SK-N-SH treated with all-trans-retinoic acid at 6 μM for 48 hours (cell line): ENCODE measurements at regions not wholly inside any gene's neighbourhood (a gene's known extent, or its start where the extent isn't known, plus 50 kb on each side); places are given as distances from the start of the nearest gene placed in this dataset.
A peak's percentile ranks its signal among the peaks of the same experiment; 100 is the strongest.

ENCODE experiments used
- ATAC-seq: fragments of 200-7000 bp; cut with Tn5 transposase; 3 replicates; pipeline ENCODE4 v1.9.1; 2020; ENCODE audit warnings: mild to moderate bottlenecking, moderate library complexity
- BACH2 ChIP-seq: fragments of 250-450 bp; sonication (Bioruptor Pico); IDR thresholded peaks from 2 replicates; pipeline ENCODE4 v1.9.0; 2021; ENCODE audit warnings: mild to moderate bottlenecking, borderline replicate concordance
- CREB5 ChIP-seq: fragments of 250-450 bp; sonication (Bioruptor Pico); IDR thresholded peaks from 2 replicates; pipeline ENCODE4 v1.5.1; 2020; ENCODE audit warnings: low read depth, mild to moderate bottlenecking, moderate library complexity
- CSRNP3 ChIP-seq: fragments of 250-450 bp; sonication (Bioruptor Pico); IDR thresholded peaks from 2 replicates; pipeline ENCODE4 v1.5.1; 2021; ENCODE audit warnings: mild to moderate bottlenecking, moderate library complexity
- ESRRG ChIP-seq: fragments of 250-450 bp; sonication (Bioruptor Pico); IDR thresholded peaks from 2 replicates; pipeline ENCODE4 v1.6.1; 2021; ENCODE audit warnings: mild to moderate bottlenecking
- ISL1 ChIP-seq: fragments of 250-450 bp; sonication (Bioruptor Pico); IDR thresholded peaks from 2 replicates; pipeline ENCODE4 v2.1.2; 2022; ENCODE audit warnings: mild to moderate bottlenecking, moderate library complexity
- OSR1 ChIP-seq: fragments of 250-450 bp; sonication (Bioruptor Pico); IDR thresholded peaks from 2 replicates; pipeline ENCODE4 v1.8.0; 2022; ENCODE audit warnings: moderate library complexity, mild to moderate bottlenecking, inconsistent platforms
- PATZ1 ChIP-seq: fragments of 250-450 bp; sonication (Bioruptor Pico); IDR thresholded peaks from 2 replicates; pipeline ENCODE4 v1.8.0; 2020; ENCODE audit warnings: mild to moderate bottlenecking, moderate library complexity, borderline replicate concordance
- POU6F1 ChIP-seq: fragments of 250-450 bp; sonication (Bioruptor Pico); IDR thresholded peaks from 2 replicates; pipeline ENCODE4 v1.8.0; 2021; ENCODE audit warnings: low read depth, mild to moderate bottlenecking, moderate library complexity, borderline replicate concordance
- PPARA ChIP-seq: fragments of 250-450 bp; sonication (Bioruptor Pico); IDR thresholded peaks from 2 replicates; pipeline ENCODE4 v1.5.0; 2020; ENCODE audit warnings: mild to moderate bottlenecking, borderline replicate concordance
- SNAI2 ChIP-seq: fragments of 250-450 bp; sonication (Bioruptor Pico); IDR thresholded peaks from 2 replicates; pipeline ENCODE4 v1.5.0; 2020; ENCODE audit warnings: mild to moderate bottlenecking, moderate library complexity
- ZC3H10 ChIP-seq: fragments of 250-450 bp; sonication (Bioruptor Pico); IDR thresholded peaks from 2 replicates; pipeline ENCODE4 v1.5.1; 2021; ENCODE audit warnings: mild to moderate bottlenecking, moderate library complexity
- ZFP3 ChIP-seq: fragments of 250-450 bp; sonication (Bioruptor Pico); IDR thresholded peaks from 2 replicates; pipeline ENCODE4 v1.5.0; 2020; ENCODE audit warnings: mild to moderate bottlenecking, moderate library complexity
- ZFP30 ChIP-seq: fragments of 450-650 bp; formaldehyde crosslinking; IDR thresholded peaks from 2 replicates; pipeline ENCODE4 v1.5.0; 2022; ENCODE audit warnings: mild to moderate bottlenecking, moderate library complexity
- ZNF8 ChIP-seq: fragments of 450-650 bp; formaldehyde crosslinking; IDR thresholded peaks from 2 replicates; pipeline ENCODE4 v1.5.0; 2020; ENCODE audit warnings: mild to moderate bottlenecking, moderate library complexity

- TF ChIP-seq CSRNP3 (CRISPR knock-in tag), result no peak
Observed at GRCh38 chr10:31173752-31174151, 142.1 kb upstream of the ZNF438 start (continued).

GRCh38 chr10:31179091-31179680, 139.8 kb upstream of the ZEB1 start:
- ATAC-seq, result no peak
- TF ChIP-seq ZNF8 (no peak), OSR1 (CRISPR knock-in tag) (no peak), BACH2 (CRISPR knock-in tag) (no peak), ISL1 (CRISPR knock-in tag) (peak; percentile 32; the same call in 1 of the 2 replicates), POU6F1 (CRISPR knock-in tag) (no peak), CREB5 (no peak), ZFP3 (CRISPR knock-in tag) (no peak)

- no peak for ATAC-seq
- TF ChIP-seq OSR1 (CRISPR knock-in tag), result no peak
- no peak for TF ChIP-seq ISL1 (CRISPR knock-in tag)
- no peak for TF ChIP-seq POU6F1 (CRISPR knock-in tag)
- TF ChIP-seq ESRRG (CRISPR knock-in tag), result no peak
- TF ChIP-seq PPARA (CRISPR knock-in tag), result no peak
- no peak for TF ChIP-seq CSRNP3 (CRISPR knock-in tag)
- TF ChIP-seq SNAI2 (CRISPR knock-in tag), result no peak
- TF ChIP-seq PATZ1, result no peak
- no peak for TF ChIP-seq ZNF8
- no peak for TF ChIP-seq BACH2 (CRISPR knock-in tag)
- no peak for TF ChIP-seq ZFP3 (CRISPR knock-in tag)
- TF ChIP-seq, all 23 proteins: peak for 0
Observed at GRCh38 chr10:31186225-31187000, 132.6 kb upstream of the ZEB1 start.

GRCh38 chr10:31187182-31187581, 131.8 kb upstream of the ZEB1 start:
- TF ChIP-seq ZC3H10 (CRISPR knock-in tag) (no peak), ZFP30 (CRISPR knock-in tag) (no peak)
- no peak for ATAC-seq
